HCT116 (cell line): ENCODE measurements at regions not wholly inside any gene's neighbourhood (a gene's known extent, or its start where the extent isn't known, plus 50 kb on each side); places are given as distances from the start of the nearest gene placed in this dataset.

ENCODE experiments used
- ATAC-seq: fragments of 200-7000 bp; cut with Tn5 transposase; 2 replicates; pipeline ENCODE4 v1.9.1; 2020; ENCODE audit warnings: mild to moderate bottlenecking, moderate library complexity
- BruUV-seq: library from RNA; stranded (reverse); fragments of 400-500 nt; replicated peaks from 2 replicates; lab custom pipeline; 2021; lab: Mats Ljungman, UMichigan
- CTCF ChIA-PET: fragments of 300-600 bp; sonication (Branson Sonifier 250); formaldehyde crosslinking; loops from one replicate; lab custom pipeline; 2021; ENCODE audit warnings: antibody characterized with exemption; lab: Charles Lee
- POLR2A ChIA-PET: fragments of 300-600, 350-600 bp; sonication (Branson Sonifier 250); formaldehyde crosslinking; loops from one replicate; lab custom pipeline; 2021; ENCODE audit warnings: antibody characterized with exemption; lab: Charles Lee
- RAD21 ChIA-PET, 2 experiments: fragments of 300-600 bp; sonication (Branson Sonifier 250); formaldehyde crosslinking; loops; one replicate each; lab custom pipeline; 2023; ENCODE audit warnings: low total read pairs in 2 of 2; ENCODE audit not compliant: uncharacterized antibody in 2 of 2, unreplicated experiment in 2 of 2, low non-redundant PET in 1 of 2; lab: Charles Lee
- DNase-seq: peaks from one replicate; pipeline ENCODE4 v3.0.0-alpha.2; 2010; ENCODE audit warnings: low read depth, low spot score
- H2AFZ ChIP-seq: fragments of 200-600 bp; shearing (Covaris generic), sonication (generic); 2 replicates; pipeline ENCODE4 v1.6.1; 2017; ENCODE audit warnings: low read depth, mixed run types, mixed read lengths, antibody characterized with exemption, low read length; ENCODE audit not compliant: poor library complexity, severe bottlenecking
- H3K27ac ChIP-seq: 2 replicates; pipeline ENCODE4 v1.5.1; 2012; ENCODE audit warnings: low read depth, low read length
- H3K27me3 ChIP-seq: fragments of 200-600 bp; sonication (generic); 2 replicates; pipeline ENCODE4 v1.6.1; 2016; ENCODE audit warnings: mixed run types, low read length, mixed read lengths; ENCODE audit not compliant: insufficient read depth
- H3K36me3 ChIP-seq, 2 experiments: fragments of 200-500 bp in 1 of 2; fragments of 200-600 bp in 1 of 2; sonication (Bioruptor generic) in 1 of 2; sonication (generic) in 1 of 2; 2 replicates each; pipeline versions ENCODE4 v1.5.1 to v1.6.1; 2014 to 2016; ENCODE audit warnings: low read length in 2 of 2, inconsistent platforms in 1 of 2, mixed read lengths in 1 of 2, mixed run types in 1 of 2; ENCODE audit not compliant: insufficient read depth in 2 of 2, control insufficient read depth in 1 of 2
- H3K4me1 ChIP-seq, 2 experiments: fragments of 200-600 bp in 1 of 2; sonication (generic) in 1 of 2; 2 replicates each; pipeline versions ENCODE4 v1.5.1 to v1.6.1; 2012 to 2017; ENCODE audit warnings: low read length in 2 of 2, inconsistent platforms in 1 of 2, mild to moderate bottlenecking in 1 of 2, mixed read lengths in 1 of 2, mixed run types in 1 of 2, moderate library complexity in 1 of 2; ENCODE audit not compliant: insufficient read depth in 2 of 2, control insufficient read depth in 1 of 2
- H3K4me2 ChIP-seq: fragments of 200-600 bp; sonication (generic); 2 replicates; pipeline ENCODE4 v1.6.1; 2017; ENCODE audit warnings: mixed run types, low read length, mixed read lengths
- H3K4me3 ChIP-seq, 2 experiments: fragments of 200-600 bp in 1 of 2; sonication (generic) in 1 of 2; replicated peaks in 1 of 2; 2 replicates each; pipeline ENCODE4 v1.5.1; 2011 to 2016; ENCODE audit warnings: low read length in 2 of 2, control low read depth in 1 of 2, low read depth in 1 of 2, mild to moderate bottlenecking in 1 of 2, mixed read lengths in 1 of 2, mixed run types in 1 of 2
- H3K79me2 ChIP-seq: fragments of 200-600 bp; sonication (generic); 2 replicates; pipeline ENCODE4 v1.6.1; 2017; ENCODE audit warnings: mild to moderate bottlenecking, mixed run types, low read length, moderate library complexity, mixed read lengths; ENCODE audit not compliant: insufficient read depth
- H3K9ac ChIP-seq: fragments of 200-600 bp; sonication (generic); 2 replicates; pipeline ENCODE4 v1.6.1; 2016; ENCODE audit warnings: low read length, mixed read lengths
- H3K9me2 ChIP-seq: fragments of 200-600 bp; sonication (generic), shearing (Covaris generic); 2 replicates; pipeline ENCODE4 v1.6.1; 2017; ENCODE audit warnings: mixed run types, mild to moderate bottlenecking, moderate library complexity; ENCODE audit not compliant: insufficient read depth
- H3K9me3 ChIP-seq, 2 experiments: fragments of 200-500 bp in 1 of 2; fragments of 200-600 bp in 1 of 2; sonication (Bioruptor generic) in 1 of 2; sonication (generic) in 1 of 2; 2 replicates each; pipeline ENCODE4 v1.6.1; 2014 to 2017; ENCODE audit warnings: low read length in 2 of 2, mixed read lengths in 2 of 2, inconsistent platforms in 1 of 2, low read depth in 1 of 2, mild to moderate bottlenecking in 1 of 2, mixed run types in 1 of 2, moderate library complexity in 1 of 2; ENCODE audit not compliant: control insufficient read depth in 1 of 2, insufficient read depth in 1 of 2
- H4K20me1 ChIP-seq: fragments of 200-600 bp; sonication (generic), shearing (Covaris generic); 2 replicates; pipeline ENCODE4 v1.6.1; 2017; ENCODE audit warnings: mixed run types, mild to moderate bottlenecking, moderate library complexity; ENCODE audit not compliant: insufficient read depth
- CBX3 ChIP-seq: IDR thresholded peaks from 2 replicates; pipeline ENCODE4 v1.6.1; 2012; ENCODE audit warnings: low read depth
- CEBPB ChIP-seq: IDR thresholded peaks from 2 replicates; pipeline ENCODE4 v1.6.1; 2012; ENCODE audit warnings: low read depth
- ELF1 ChIP-seq: IDR thresholded peaks from 2 replicates; pipeline ENCODE4 v1.6.1; 2012; ENCODE audit warnings: low read depth, borderline replicate concordance
- EZH2phosphoT487 ChIP-seq: fragments of 200-600 bp; IDR thresholded peaks from 2 replicates; pipeline ENCODE4 v1.6.1; 2018; ENCODE audit warnings: antibody characterized with exemption, borderline replicate concordance
- FOSL1 ChIP-seq: IDR thresholded peaks from 2 replicates; pipeline ENCODE4 v1.6.1; 2012; ENCODE audit warnings: low read depth
- JUND ChIP-seq: IDR thresholded peaks from 2 replicates; pipeline ENCODE4 v1.6.1; 2012
- POLR2AphosphoS5 ChIP-seq: IDR thresholded peaks from 2 replicates; pipeline ENCODE4 v1.6.1; 2011; ENCODE audit warnings: mild to moderate bottlenecking, low read depth, low read length, moderate library complexity
- RAD21 ChIP-seq: IDR thresholded peaks from 2 replicates; pipeline ENCODE4 v1.6.1; 2012; ENCODE audit warnings: low read depth, mild to moderate bottlenecking
- SIN3A ChIP-seq: IDR thresholded peaks from 2 replicates; pipeline ENCODE4 v1.6.1; 2012; ENCODE audit warnings: low read depth
- SP1 ChIP-seq: IDR thresholded peaks from 2 replicates; pipeline ENCODE4 v1.6.1; 2012; ENCODE audit warnings: low read depth
- TCF7L2 ChIP-seq: IDR thresholded peaks from 2 replicates; pipeline ENCODE4 v1.7.0; 2011; ENCODE audit warnings: borderline replicate concordance, inconsistent platforms; ENCODE audit not compliant: insufficient read depth, insufficient read length; ENCODE audit errors: extremely low read depth
- YY1 ChIP-seq: IDR thresholded peaks from 2 replicates; pipeline ENCODE4 v1.6.1; 2011; ENCODE audit warnings: low read length, low read depth, moderate library complexity, mild to moderate bottlenecking; ENCODE audit not compliant: insufficient replicate concordance; ENCODE audit errors: extremely low read depth
- ZBTB33 ChIP-seq: IDR thresholded peaks from 2 replicates; pipeline ENCODE4 v1.6.1; 2011; ENCODE audit warnings: mild to moderate bottlenecking, low read length, moderate library complexity; ENCODE audit not compliant: insufficient replicate concordance; ENCODE audit errors: extremely low read depth
- ZNF274 ChIP-seq: fragments of 200-500 bp; sonication (Bioruptor generic); IDR thresholded peaks from 2 replicates; pipeline ENCODE4 v1.6.1; 2014; ENCODE audit warnings: mild to moderate bottlenecking, low read depth, low read length, inconsistent platforms
- intact Hi-C: fragments of 100-400 bp; cut with micrococcal nuclease; formaldehyde crosslinking; loops from 2 replicates; pipeline ENCODE4 v1.10.0; 2022

GRCh38 chr6:71029555-71029954 lies 72.7 kb upstream of the B3GAT2 start (continued):
- TF ChIP-seq ELF1 (no peak), CEBPB (no peak), ZBTB33 (no peak), SIN3A (no peak), ZNF274 (no peak), EZH2phosphoT487 (no peak), POLR2AphosphoS5 (no peak), RAD21 (no peak), FOSL1 (no peak), SP1 (no peak), JUND (no peak), TCF7L2 (no peak)

- H3K27ac ChIP-seq: no peak overlapping the region
- no peaks in the 10 kb centered on the region for H4K20me1 ChIP-seq
- no peaks in the 10 kb centered on the region for H3K9me2 ChIP-seq
- RAD21 ChIA-PET: no interaction called here
- no peaks in the 10 kb centered on the region for H3K79me2 ChIP-seq
- no peaks in the 10 kb centered on the region for H3K9me3 ChIP-seq
- TF ChIP-seq YY1: no peak
- TF ChIP-seq CBX3: no peak
- no peak for TF ChIP-seq TCF7L2
- H3K27me3 ChIP-seq: no peaks in the 10 kb centered on the region
- no peak overlapping the region for H3K4me3 ChIP-seq
- H3K4me2 ChIP-seq: no peak overlapping the region
- intact Hi-C loops: no loop called here
- no peaks in the 10 kb centered on the region for H3K4me1 ChIP-seq
- POLR2A ChIA-PET: no interaction called here
- BruUV-seq: no TSS peak
- no peaks in the 10 kb centered on the region for H3K36me3 ChIP-seq
- no peak overlapping the region for H2AFZ ChIP-seq
- DNase-seq: no peak
- no peak for ATAC-seq
- no peak overlapping the region for H3K9ac ChIP-seq
- CTCF ChIA-PET: no interaction called here
These were observed 75.1 kb upstream of the B3GAT2 start for GRCh38 chr6:71031912-71032311.
